GM10266 (cell line): ENCODE measurements at regions not wholly inside any gene's neighbourhood (a gene's known extent, or its start where the extent isn't known, plus 50 kb on each side); places are given as distances from the start of the nearest gene placed in this dataset.

Experiments
- DNase-seq: peaks from one replicate; pipeline ENCODE4 v3.0.0; 2012; ENCODE audit errors: extremely low spot score
- TF ChIP-seq, protein P1 (sequence below): IDR thresholded peaks from 2 replicates; pipeline ENCODE4 v1.5.1; 2012; ENCODE audit warnings: mild to moderate bottlenecking, low read depth; ENCODE audit not compliant: control insufficient read depth, insufficient read depth; ENCODE audit errors: missing control alignments

DNA sequence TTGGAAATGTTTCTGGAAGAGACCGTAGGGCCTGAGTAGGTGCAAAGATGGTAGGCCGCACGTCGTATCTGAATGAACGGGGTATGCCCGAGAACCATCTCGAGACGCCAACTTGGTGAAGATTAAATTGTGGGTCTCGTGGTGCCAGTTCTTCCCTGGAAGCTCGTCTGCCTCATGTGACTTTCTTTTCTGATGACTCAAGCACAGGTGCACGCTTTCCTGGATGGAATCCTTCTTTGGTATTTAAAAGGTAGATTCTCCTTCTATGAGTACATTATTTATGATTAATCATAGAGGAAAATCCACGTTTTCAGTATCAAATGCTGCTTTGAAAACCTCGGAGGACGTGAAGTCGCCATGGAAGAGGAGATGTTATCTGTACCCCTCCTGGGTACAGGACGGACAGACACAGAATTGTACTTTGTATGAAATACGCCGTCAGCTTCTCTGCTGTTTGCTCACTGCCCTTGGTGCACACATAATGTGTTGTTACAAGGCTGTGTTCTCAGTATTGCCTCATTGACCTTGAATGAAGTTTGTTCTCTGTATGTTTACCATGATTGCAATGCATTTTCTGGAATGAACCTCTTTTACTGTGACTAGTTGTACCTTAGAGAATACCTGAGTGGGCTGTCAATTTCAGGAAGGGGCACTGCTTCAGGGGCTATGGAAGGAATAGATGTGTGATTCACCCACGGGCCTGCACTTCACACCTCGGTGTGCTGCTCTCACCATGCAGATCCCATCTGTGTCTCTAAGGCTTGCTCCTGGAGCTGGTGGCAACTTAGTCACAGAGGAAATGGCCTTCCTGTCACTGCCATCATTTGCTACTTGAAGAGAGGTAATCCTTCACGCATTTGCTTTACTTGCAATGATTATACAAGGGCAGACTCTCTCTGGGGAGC lies 137.3 kb upstream of the RTL1 start:
- DNase-seq, result no peak
- TF ChIP-seq, protein P1, sequence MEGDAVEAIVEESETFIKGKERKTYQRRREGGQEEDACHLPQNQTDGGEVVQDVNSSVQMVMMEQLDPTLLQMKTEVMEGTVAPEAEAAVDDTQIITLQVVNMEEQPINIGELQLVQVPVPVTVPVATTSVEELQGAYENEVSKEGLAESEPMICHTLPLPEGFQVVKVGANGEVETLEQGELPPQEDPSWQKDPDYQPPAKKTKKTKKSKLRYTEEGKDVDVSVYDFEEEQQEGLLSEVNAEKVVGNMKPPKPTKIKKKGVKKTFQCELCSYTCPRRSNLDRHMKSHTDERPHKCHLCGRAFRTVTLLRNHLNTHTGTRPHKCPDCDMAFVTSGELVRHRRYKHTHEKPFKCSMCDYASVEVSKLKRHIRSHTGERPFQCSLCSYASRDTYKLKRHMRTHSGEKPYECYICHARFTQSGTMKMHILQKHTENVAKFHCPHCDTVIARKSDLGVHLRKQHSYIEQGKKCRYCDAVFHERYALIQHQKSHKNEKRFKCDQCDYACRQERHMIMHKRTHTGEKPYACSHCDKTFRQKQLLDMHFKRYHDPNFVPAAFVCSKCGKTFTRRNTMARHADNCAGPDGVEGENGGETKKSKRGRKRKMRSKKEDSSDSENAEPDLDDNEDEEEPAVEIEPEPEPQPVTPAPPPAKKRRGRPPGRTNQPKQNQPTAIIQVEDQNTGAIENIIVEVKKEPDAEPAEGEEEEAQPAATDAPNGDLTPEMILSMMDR, result no peak

DNA sequence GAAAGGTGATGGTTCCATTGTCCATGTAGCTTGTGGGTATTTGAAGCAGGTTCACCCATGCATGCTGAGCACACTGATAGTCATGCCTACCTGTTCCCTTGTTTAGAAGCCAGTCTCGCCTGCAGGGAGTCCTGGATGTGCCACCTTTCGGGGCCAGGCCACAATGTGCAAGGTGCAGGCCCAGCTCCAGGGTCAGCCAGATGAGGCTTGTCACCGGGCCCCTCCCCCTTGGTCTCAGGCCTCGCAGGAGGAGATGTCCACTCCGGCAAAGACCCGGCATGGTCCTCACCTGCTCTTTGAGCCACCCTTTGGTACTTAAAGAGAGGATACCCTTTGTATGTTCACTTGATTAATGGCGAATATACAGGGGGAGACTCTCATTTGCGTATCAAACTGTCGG lies 140.4 kb upstream of the RTL1 start:
- no peak for DNase-seq
- TF ChIP-seq, protein P1, result no peak

DNA sequence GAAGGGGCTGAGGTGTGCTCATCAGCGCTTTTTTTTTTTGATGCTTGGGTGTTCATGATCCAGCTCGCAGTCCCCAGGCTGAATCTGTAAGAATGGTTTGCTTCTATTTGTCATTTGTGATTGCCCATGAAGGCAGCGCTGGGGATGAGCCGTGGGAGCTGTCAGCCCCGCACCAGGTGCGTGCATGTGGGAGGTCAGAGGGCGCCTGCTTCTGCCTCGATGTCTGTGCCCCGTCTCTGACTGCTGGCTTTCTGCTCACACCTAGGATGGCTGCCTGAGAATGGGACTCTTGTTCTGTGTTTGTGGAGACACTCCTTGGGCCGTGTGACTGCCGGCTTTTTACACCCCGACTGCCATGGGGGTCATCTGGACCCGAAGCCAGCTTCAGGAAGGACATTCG lies 141.2 kb upstream of the RTL1 start:
- DNase-seq, result no peak
- TF ChIP-seq, protein P1, result no peak

DNA sequence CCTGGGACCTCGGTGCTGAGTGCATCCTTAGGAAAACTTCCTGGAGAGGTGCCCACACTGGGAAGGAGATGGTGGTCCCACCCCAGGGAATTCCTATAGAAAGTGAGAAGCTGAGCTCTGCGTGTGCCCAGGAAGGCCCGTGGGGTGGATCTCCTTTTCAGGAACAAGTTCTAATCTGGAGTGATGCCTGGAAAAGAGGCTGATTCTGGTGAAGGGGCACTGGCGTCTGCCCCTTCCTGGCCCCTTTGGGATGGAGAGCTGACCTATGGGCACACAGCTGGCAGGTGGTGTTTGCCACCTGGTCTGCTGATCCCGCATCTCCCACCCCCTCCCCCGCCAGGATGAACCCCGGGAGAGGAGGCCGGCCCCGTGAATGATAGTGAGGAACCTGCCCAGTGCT lies 142.0 kb upstream of the RTL1 start:
- no peak for DNase-seq
- TF ChIP-seq, protein P1, result no peak

DNA sequence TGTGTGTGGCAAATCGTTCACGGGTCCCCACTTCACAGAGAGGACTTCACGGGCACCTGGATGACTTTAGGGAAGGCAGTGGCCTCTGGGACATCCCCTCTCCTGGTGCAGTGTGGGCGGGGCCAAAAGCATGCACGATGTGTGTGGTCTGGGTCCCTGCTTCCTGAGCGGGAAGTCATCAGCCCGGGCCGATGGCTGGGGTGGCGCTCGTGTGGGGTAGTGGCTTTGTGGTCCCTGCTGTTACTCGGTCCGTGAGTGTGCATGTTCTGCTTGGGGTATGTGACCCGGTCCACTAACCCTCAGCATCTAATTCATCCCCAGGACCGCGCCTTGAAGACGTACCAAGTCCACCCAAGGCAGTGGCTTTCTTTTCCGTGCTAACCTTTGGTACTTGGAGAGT lies 142.5 kb upstream of the RTL1 start:
- TF ChIP-seq, protein P1, result no peak
- DNase-seq, result no peak

DNA sequence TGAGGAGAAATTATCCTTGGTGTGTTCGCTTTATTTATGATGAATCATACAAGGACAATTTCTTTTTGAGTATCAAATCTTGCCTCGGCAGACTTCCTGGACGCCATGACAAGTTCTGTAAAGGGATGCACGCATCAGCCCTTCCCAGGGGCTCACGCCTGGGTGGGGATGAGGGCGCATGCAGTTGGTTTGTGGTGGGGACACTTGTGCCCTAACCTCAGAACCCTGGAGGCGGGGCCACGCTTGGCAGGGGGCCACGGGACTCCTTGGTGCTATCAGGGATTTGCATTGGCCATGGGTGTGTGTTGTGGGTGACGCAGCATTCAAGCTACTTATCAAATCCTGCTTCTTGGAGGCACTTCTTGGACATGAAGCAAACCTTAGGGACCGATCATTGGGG lies 143.8 kb upstream of the RTL1 start:
- DNase-seq, result no peak
- TF ChIP-seq, protein P1, result no peak

DNA sequence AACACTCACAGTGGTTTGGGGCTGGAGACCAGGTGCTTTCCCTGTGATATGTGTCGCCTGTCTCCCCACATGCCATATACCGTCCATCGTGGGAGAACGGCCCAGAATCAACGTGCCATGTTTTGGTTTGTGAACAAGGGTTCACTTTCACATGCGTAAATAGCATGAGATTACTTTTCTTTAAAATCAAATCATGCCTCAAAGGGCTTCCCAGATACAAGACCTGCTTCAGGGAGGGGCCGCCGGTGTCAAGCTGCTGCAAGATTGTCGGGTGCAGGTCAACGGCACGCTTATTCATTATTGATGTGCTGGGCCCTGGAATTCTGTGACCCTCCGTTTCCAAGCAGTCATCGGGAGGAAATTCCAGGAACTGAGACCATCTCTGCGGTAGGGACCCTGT lies 145.2 kb upstream of the RTL1 start:
- TF ChIP-seq, protein P1, result no peak
- no peak for DNase-seq
